DOHH2 (cell line): ENCODE measurements at regions not wholly inside any gene's neighbourhood (a gene's known extent, or its start where the extent isn't known, plus 50 kb on each side); places are given as distances from the start of the nearest gene placed in this dataset.

Experiments used
- EZH2phosphoT487 ChIP-seq: fragments of 200-600 bp; sonication (generic); IDR thresholded peaks from 2 replicates; pipeline ENCODE4 v1.6.1; 2017; ENCODE audit warnings: borderline replicate concordance, mild to moderate bottlenecking, antibody characterized with exemption, low read length, moderate library complexity, mixed read lengths
- TF ChIP-seq, protein P1 (sequence below): fragments of 200-600 bp; sonication (generic); IDR thresholded peaks from one replicate; pipeline ENCODE4 v1.5.1; 2014; ENCODE audit warnings: antibody characterized with exemption, mild to moderate bottlenecking, low read depth, low read length; ENCODE audit not compliant: poor library complexity, severe bottlenecking

DNA sequence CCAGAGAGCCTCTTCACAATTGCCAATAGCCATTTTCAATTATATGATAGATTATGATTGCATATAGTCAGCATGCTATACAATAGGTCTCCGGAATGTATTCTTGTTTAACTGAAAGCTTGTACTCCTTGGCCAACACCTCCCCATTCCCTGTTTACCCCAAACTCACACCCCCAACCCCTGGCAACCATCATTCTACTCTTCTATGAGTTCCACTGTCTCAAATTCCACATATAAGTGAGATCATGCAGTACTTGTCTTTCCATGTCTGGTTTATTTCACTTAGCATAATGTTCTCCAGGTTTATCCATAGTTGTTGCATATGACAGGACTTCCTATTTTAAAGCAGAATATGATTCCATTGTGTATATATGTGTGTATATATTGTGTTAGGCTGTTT is 110.7 kb upstream of the STC2 start:
- TF ChIP-seq, protein P1, sequence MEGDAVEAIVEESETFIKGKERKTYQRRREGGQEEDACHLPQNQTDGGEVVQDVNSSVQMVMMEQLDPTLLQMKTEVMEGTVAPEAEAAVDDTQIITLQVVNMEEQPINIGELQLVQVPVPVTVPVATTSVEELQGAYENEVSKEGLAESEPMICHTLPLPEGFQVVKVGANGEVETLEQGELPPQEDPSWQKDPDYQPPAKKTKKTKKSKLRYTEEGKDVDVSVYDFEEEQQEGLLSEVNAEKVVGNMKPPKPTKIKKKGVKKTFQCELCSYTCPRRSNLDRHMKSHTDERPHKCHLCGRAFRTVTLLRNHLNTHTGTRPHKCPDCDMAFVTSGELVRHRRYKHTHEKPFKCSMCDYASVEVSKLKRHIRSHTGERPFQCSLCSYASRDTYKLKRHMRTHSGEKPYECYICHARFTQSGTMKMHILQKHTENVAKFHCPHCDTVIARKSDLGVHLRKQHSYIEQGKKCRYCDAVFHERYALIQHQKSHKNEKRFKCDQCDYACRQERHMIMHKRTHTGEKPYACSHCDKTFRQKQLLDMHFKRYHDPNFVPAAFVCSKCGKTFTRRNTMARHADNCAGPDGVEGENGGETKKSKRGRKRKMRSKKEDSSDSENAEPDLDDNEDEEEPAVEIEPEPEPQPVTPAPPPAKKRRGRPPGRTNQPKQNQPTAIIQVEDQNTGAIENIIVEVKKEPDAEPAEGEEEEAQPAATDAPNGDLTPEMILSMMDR = no peak
- TF ChIP-seq EZH2phosphoT487 = no peak
